Fibroblast of the aortic adventitia (primary cell): ENCODE measurements at regions not wholly inside any gene's neighbourhood (a gene's known extent, or its start where the extent isn't known, plus 50 kb on each side); places are given as distances from the start of the nearest gene placed in this dataset.

Experiments
- DNase-seq: peaks from one replicate; pipeline ENCODE4 v3.0.0-alpha.2; 2010; ENCODE audit warnings: low read depth
- H3K4me3 ChIP-seq: 2 replicates; pipeline ENCODE4 v1.5.1; 2011; ENCODE audit warnings: low read depth, mild to moderate bottlenecking, control low read depth, low read length, moderate library complexity
- TF ChIP-seq, protein P1 (sequence below): IDR thresholded peaks from 2 replicates; pipeline ENCODE4 v1.5.1; 2011; ENCODE audit warnings: mild to moderate bottlenecking, low read length, control low read depth, inconsistent platforms; ENCODE audit not compliant: insufficient read depth

DNA sequence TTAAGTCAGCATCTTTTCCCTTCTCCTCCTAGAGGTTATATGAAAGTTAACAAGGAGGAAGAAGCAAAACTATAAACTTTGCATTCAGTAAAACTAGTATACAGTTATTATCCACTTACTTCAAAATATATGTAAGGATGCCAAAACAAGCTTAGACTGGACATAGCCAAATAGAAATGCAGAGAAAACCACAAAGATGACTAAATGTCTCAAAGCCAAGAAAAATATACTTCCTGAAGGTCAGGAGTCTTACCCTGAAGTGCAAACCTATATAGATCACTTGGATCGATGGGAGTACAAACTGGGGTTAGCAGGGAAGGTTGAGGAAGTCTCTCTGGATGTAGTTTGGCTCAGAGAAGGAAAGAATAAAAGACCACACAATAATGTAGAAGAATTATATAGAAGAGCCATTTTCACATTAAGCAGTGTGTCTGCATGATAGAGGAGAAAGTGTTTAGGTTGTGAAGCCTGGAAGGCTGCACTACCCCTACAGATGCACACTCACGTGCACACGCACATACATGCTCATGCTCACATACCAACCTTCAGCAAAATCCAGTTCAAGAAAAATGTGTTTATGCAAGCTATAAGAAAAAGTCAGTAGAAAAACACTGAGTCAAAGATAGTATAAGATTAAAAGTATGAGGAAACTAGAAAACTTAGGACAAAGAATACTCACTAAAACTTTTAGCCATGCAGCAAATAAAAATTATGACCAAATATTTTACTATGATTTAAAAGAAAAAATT lies 112.1 kb upstream of the RXFP2 start:
- peak; percentile 63 for DNase-seq
- no peak overlapping the region for H3K4me3 ChIP-seq
- TF ChIP-seq, protein P1, sequence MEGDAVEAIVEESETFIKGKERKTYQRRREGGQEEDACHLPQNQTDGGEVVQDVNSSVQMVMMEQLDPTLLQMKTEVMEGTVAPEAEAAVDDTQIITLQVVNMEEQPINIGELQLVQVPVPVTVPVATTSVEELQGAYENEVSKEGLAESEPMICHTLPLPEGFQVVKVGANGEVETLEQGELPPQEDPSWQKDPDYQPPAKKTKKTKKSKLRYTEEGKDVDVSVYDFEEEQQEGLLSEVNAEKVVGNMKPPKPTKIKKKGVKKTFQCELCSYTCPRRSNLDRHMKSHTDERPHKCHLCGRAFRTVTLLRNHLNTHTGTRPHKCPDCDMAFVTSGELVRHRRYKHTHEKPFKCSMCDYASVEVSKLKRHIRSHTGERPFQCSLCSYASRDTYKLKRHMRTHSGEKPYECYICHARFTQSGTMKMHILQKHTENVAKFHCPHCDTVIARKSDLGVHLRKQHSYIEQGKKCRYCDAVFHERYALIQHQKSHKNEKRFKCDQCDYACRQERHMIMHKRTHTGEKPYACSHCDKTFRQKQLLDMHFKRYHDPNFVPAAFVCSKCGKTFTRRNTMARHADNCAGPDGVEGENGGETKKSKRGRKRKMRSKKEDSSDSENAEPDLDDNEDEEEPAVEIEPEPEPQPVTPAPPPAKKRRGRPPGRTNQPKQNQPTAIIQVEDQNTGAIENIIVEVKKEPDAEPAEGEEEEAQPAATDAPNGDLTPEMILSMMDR = no peak

DNA sequence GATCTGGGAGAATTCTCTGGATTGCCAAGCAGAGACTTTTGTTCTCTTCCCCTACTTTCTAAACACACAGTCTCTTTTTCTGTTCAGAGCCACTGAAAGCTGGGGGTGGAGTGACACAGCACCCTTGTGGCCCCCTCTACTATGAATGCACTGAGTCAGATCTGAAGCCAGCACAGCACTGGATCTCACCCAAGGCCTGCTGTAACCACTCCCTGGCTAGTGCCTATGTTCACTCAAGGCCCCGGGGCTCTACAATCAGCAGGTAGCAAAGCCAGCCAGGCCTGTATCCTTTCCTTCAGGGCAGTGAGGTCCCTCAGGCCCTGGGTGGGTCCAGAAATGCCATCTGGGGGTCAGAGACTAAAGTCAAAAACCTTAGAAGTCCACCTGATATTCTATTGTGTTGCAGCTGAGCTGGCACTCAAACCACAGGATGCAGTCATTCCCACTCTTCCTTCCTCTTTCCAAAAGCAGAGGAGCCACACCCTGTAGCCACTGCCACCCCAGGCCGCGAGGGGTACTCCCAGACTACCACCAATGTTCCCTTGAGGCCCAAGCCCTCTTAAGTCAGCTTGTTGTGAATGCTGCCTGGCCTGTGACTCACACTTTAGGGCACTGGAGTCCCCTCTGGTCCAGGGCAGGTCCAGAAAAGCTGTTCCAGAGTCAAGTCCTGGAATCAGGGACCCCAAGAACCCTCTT lies 110.1 kb upstream of the RXFP2 start:
- TF ChIP-seq, protein P1 = no peak
- DNase-seq = peak; percentile 71
- H3K4me3 ChIP-seq = no peak overlapping the region

DNA sequence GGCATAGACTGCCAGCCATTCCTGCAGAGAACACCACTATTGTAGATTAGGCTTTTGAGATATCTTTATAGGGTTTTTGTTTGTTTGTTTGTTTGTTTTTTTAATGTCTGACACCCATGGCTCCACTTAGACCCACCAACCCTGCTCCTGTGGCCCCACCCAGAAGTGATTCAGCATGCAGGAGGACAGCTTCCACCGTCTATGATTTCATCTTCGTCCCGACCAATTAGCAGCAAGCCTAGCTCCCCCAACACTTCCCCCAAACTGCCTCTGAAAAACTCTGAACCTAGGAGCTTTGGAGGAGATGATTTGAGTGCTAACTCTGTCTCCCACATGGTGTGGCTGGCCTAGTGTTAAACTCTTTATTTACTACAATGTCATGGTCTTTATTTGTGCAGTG lies 108.3 kb upstream of the RXFP2 start:
- H3K4me3 ChIP-seq = no peak overlapping the region
- TF ChIP-seq, protein P1 = no peak
- DNase-seq = no peak

DNA sequence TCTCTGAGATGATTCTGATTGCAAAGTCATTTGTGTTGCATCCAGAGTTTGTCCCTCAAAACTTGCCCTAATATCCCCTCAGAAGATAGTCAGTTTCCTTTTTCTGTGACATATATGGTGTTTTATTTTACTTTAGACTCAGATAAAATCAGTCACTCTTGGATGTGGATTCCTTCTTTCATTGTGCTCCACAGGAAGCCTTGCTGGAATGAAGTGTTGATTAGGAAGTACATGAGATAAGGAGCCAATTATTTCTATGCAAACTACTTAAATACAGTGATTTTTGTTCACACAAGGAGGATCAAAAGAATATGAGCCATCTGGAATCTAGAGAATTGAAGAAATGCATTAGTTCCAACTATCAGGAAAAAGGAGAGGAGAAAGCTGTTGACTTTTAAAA lies 107.6 kb upstream of the RXFP2 start:
- no peak for DNase-seq
- TF ChIP-seq, protein P1 = no peak
- no peak overlapping the region for H3K4me3 ChIP-seq

DNA sequence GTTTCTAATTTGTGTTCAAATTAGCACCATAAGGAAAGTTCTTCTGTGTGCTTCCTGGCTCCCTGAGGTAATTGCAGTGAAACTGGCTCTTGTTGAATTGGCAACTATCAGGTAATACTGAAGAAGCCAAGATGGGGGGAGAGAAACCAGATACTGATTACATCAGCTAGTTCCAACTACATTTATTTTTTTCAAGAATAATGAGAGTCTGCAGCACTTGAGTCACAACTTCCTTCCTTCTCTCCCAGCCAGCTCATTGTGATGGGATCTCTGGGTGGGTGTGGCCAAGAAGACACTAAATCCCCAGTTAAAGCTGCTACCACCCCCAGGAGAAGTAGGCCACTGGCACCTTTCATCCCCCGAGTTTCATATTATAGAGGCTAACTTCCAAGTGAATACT lies 100.7 kb upstream of the RXFP2 start:
- peak; percentile 88 for DNase-seq
- TF ChIP-seq, protein P1 = no peak
- H3K4me3 ChIP-seq = no peak overlapping the region

DNA sequence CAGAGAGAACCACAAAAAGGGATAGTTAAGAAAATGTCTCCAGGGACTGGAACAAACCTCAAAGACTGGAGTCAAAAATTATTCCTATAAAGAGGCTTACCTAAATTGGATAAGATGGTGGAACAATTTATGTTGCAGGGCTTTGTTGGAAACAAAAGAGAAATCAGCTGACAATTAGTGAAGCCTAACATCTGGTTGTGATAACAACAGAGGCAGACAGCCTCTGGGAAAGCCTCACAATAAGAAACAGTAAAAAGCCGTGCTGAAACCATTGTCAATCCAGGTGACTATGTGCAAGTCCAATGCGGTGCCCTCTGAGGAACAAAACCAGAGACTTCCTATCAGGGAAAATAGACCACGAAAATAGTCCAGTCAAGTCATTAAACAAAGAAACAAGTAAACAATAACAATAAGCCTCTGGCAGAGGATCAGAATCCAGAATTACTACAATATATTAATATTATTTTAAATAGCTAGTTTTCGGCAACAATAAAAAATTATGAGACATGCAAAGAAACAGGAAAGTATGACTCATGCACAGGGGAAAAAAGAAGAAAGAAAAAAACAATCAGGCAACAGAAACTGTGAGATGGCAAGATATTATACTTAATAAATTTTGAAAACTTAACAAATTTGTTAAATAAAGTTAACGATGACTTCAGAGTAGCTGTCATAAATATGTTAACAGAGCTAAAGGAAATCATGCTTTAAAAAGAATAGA lies 99.7 kb upstream of the RXFP2 start:
- TF ChIP-seq, protein P1 = no peak
- DNase-seq = peak; percentile 53
- H3K4me3 ChIP-seq = no peak overlapping the region
